KMS-11 (cell line): ENCODE measurements at regions not wholly inside any gene's neighbourhood (a gene's known extent, or its start where the extent isn't known, plus 50 kb on each side); places are given as distances from the start of the nearest gene placed in this dataset.

Experiments used
- H2AFZ ChIP-seq: fragments of 200-600 bp; sonication (generic); 2 replicates; pipeline ENCODE4 v1.6.1; 2016; ENCODE audit warnings: antibody characterized with exemption, mixed run types, low read depth
- H3K27ac ChIP-seq: fragments of 200-600 bp; sonication (generic); 2 replicates; pipeline ENCODE4 v1.6.1; 2016; ENCODE audit warnings: mild to moderate bottlenecking, mixed run types
- H3K27me3 ChIP-seq: fragments of 200-600 bp; sonication (generic); 2 replicates; pipeline ENCODE4 v1.6.1; 2017; ENCODE audit warnings: mild to moderate bottlenecking, low read depth, mixed run types, moderate library complexity; ENCODE audit not compliant: insufficient read depth
- H3K36me3 ChIP-seq: fragments of 200-600 bp; sonication (generic); 2 replicates; pipeline ENCODE4 v1.6.1; 2017; ENCODE audit warnings: mild to moderate bottlenecking, mixed run types; ENCODE audit not compliant: insufficient read depth
- H3K4me1 ChIP-seq: fragments of 200-600 bp; sonication (generic); 2 replicates; pipeline ENCODE4 v1.6.1; 2016; ENCODE audit warnings: mild to moderate bottlenecking, low read depth, mixed run types; ENCODE audit not compliant: poor library complexity, severe bottlenecking
- H3K4me2 ChIP-seq: fragments of 200-600 bp; sonication (generic); 2 replicates; pipeline ENCODE4 v1.7.0; 2016; ENCODE audit warnings: mild to moderate bottlenecking, mixed run types
- H3K4me3 ChIP-seq: fragments of 200-600 bp; sonication (generic); IDR thresholded peaks from 2 replicates; pipeline ENCODE4 v1.6.1; 2017; ENCODE audit warnings: low read depth, low read length, mixed read lengths; ENCODE audit not compliant: insufficient read depth
- H3K79me2 ChIP-seq: fragments of 200-600 bp; sonication (generic); 2 replicates; pipeline ENCODE4 v1.6.1; 2016; ENCODE audit warnings: low read depth, mixed run types; ENCODE audit not compliant: insufficient read depth
- H3K9ac ChIP-seq: fragments of 200-600 bp; sonication (generic); 2 replicates; pipeline ENCODE4 v1.6.1; 2016; ENCODE audit warnings: mild to moderate bottlenecking, mixed run types
- H4K20me1 ChIP-seq: fragments of 200-600 bp; sonication (generic); 2 replicates; pipeline ENCODE4 v1.6.1; 2016; ENCODE audit warnings: mild to moderate bottlenecking, mixed run types; ENCODE audit not compliant: insufficient read depth
- CTCF ChIP-seq: fragments of 200-600 bp; sonication (generic); conservative IDR thresholded peaks from 2 replicates; pipeline ENCODE4 v1.6.1; 2017; ENCODE audit warnings: low read depth, mild to moderate bottlenecking, antibody characterized with exemption, low read length, moderate library complexity, mixed read lengths

GRCh38 chr2:193847130-193847529 is 1652.4 kb upstream of the TMEFF2 start:
- no peaks in the 10 kb centered on the region for H3K79me2 ChIP-seq
- no peak overlapping the region for H3K27ac ChIP-seq
- H3K4me3 ChIP-seq = no peak overlapping the region
- TF ChIP-seq CTCF = no peak
- H2AFZ ChIP-seq = no peak overlapping the region
- H3K4me2 ChIP-seq = no peak overlapping the region
- H3K36me3 ChIP-seq = no peaks in the 10 kb centered on the region
- no peaks in the 10 kb centered on the region for H3K4me1 ChIP-seq
- H3K9ac ChIP-seq = no peak overlapping the region
- H3K27me3 ChIP-seq = no peaks in the 10 kb centered on the region
- no peaks in the 10 kb centered on the region for H4K20me1 ChIP-seq

DNA sequence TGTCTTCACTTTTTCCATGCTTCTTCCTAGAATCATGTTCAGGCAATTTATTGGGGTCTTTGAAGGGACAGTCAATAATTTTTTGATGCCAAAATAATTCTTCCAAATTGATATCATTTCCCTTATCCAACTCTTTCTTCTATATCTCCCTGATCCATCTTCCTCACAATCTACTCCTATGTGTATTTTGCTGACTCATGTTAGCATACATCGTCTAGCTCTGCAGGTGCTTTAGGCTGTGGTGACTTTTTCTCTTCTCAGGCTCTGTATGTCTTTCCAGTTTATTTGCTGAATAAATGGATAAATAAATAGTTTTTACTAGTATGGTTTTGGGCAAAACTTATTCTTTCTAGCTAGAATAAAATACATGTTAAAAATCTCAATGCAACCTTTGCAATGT is 1650.9 kb upstream of the TMEFF2 start:
- Histone ChIP-seq H3K4me1 (no peaks in the 10 kb centered on the region), H3K9ac (no peak overlapping the region), H3K4me3 (no peak overlapping the region), H2AFZ (no peak overlapping the region), H3K27me3 (no peaks in the 10 kb centered on the region), H4K20me1 (no peaks in the 10 kb centered on the region), H3K4me2 (no peak overlapping the region), H3K79me2 (no peaks in the 10 kb centered on the region), H3K27ac (no peak overlapping the region), H3K36me3 (no peaks in the 10 kb centered on the region)
- TF ChIP-seq CTCF = no peak

- no peaks in the 10 kb centered on the region for H3K4me1 ChIP-seq
- H3K4me3 ChIP-seq = no peak overlapping the region
- H3K27me3 ChIP-seq = no peaks in the 10 kb centered on the region
- no peak overlapping the region for H2AFZ ChIP-seq
- no peak overlapping the region for H3K9ac ChIP-seq
- H3K79me2 ChIP-seq = no peaks in the 10 kb centered on the region
- H3K36me3 ChIP-seq = no peaks in the 10 kb centered on the region
- H4K20me1 ChIP-seq = no peaks in the 10 kb centered on the region
- no peak overlapping the region for H3K27ac ChIP-seq
- TF ChIP-seq CTCF = no peak
- H3K4me2 ChIP-seq = no peak overlapping the region
Observed at GRCh38 chr2:193843675-193844074, 1648.9 kb upstream of the TMEFF2 start.

DNA sequence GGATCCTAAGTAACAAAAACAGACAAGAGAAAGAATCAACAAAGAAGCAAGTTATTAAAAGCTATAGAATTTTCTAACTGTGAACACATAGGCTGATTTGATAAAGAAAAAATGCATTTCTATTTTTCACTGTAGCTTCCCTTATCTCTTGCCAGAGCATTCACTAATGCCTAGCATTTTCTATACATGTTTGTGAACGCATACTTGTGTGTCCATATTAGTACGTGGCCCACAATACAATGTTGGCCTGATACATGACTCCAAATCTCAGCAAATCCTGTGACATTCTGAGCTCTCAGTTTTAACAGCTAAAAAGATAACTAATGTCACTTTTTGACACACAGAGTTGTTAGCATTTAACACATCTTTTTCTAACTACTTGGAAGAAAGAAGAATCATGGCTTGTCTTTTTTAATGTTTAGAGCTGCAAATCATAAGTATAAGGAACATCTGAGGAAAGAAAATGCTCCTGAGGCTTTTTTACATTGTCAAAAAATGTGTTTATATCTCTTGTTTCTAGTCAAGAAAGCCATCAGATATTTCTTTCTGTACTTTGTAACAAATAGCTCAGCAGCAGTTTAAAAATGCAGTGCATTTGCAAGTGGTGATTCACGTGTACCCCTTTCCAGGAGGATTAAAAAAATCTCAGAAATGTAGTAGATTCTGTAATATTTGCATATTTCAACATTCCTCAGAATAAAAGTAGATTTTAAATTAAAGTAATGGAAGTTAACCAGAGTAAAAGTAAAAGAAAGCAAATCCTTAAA is 1646.8 kb upstream of the TMEFF2 start:
- H3K4me3 ChIP-seq = no peak overlapping the region
- no peak overlapping the region for H3K9ac ChIP-seq
- no peak overlapping the region for H2AFZ ChIP-seq
- H4K20me1 ChIP-seq = no peaks in the 10 kb centered on the region
- no peak overlapping the region for H3K27ac ChIP-seq
- no peaks in the 10 kb centered on the region for H3K79me2 ChIP-seq
- no peaks in the 10 kb centered on the region for H3K4me1 ChIP-seq
- no peaks in the 10 kb centered on the region for H3K27me3 ChIP-seq
- no peaks in the 10 kb centered on the region for H3K36me3 ChIP-seq
- no peak overlapping the region for H3K4me2 ChIP-seq
- TF ChIP-seq CTCF = no peak
